Mesodermal cell (in vitro differentiated cells): ENCODE measurements at regions not wholly inside any gene's neighbourhood (a gene's known extent, or its start where the extent isn't known, plus 50 kb on each side); places are given as distances from the start of the nearest gene placed in this dataset.

Experiments used
- H3K27ac ChIP-seq: 2 replicates; pipeline ENCODE4 v1.7.0; 2013; ENCODE audit warnings: mild to moderate bottlenecking, low read depth, low read length, moderate library complexity; ENCODE audit not compliant: severe bottlenecking
- H3K36me3 ChIP-seq: 2 replicates; pipeline ENCODE4 v1.7.1; 2013; ENCODE audit warnings: mild to moderate bottlenecking, low read length, moderate library complexity; ENCODE audit not compliant: control insufficient read depth, insufficient read depth
- H3K4me1 ChIP-seq: one replicate; pipeline ENCODE4 v1.7.1; 2013; ENCODE audit warnings: mild to moderate bottlenecking, low read length; ENCODE audit not compliant: insufficient read depth, control insufficient read depth, poor library complexity, severe bottlenecking
- H3K4me3 ChIP-seq: 2 replicates; pipeline ENCODE4 v1.7.0; 2013; ENCODE audit warnings: low read length, control low read depth, mild to moderate bottlenecking; ENCODE audit not compliant: insufficient read depth, poor library complexity, severe bottlenecking; ENCODE audit errors: extremely low read depth
- H3K9me3 ChIP-seq: 2 replicates; pipeline ENCODE4 v1.7.1; 2013; ENCODE audit warnings: mild to moderate bottlenecking, low read length, moderate library complexity; ENCODE audit not compliant: control insufficient read depth
- WGBS, 2 experiments: methylation state at CpG; one replicate each; pipeline ENCODE4 v1.1.5; 2013; ENCODE audit warnings: missing lambda C conversion rate in 2 of 2; ENCODE audit not compliant: insufficient coverage in 2 of 2; 5-methylcytosine and 5-hydroxymethylcytosine counted together

- Histone ChIP-seq H3K36me3 (no peaks in the 10 kb centered on the region), H3K9me3 (no peaks in the 10 kb centered on the region), H3K27ac (no peak overlapping the region), H3K4me3 (no peak overlapping the region), H3K4me1 (peaks cover 9% of the 10 kb centered on the region)
- 82 to 100% methylated on average over 1 to 2 of the region's 2 CpGs for WGBS, 2 experiments
Measured at GRCh38 chr12:4002601-4003000, 129.4 kb upstream of the PARP11 start.

GRCh38 chr12:4001841-4002240 is 128.6 kb upstream of the PARP11 start:
- WGBS, 2 experiments, result no CpG with 5 or more reads among the region's 3 CpGs
- Histone ChIP-seq H3K27ac (no peak overlapping the region), H3K4me3 (no peak overlapping the region), H3K36me3 (no peaks in the 10 kb centered on the region), H3K9me3 (no peaks in the 10 kb centered on the region), H3K4me1 (peaks cover 9% of the 10 kb centered on the region)

GRCh38 chr12:4001031-4001430 is 127.8 kb upstream of the PARP11 start:
- Histone ChIP-seq H3K27ac (no peak overlapping the region), H3K9me3 (no peaks in the 10 kb centered on the region), H3K4me3 (no peak overlapping the region), H3K4me1 (peaks cover 9% of the 10 kb centered on the region), H3K36me3 (no peaks in the 10 kb centered on the region)

GRCh38 chr12:3999904-4000303 is 126.7 kb upstream of the PARP11 start:
- no peaks in the 10 kb centered on the region for H3K36me3 ChIP-seq
- 96 to 97% methylated on average over 7 to 8 of the region's 8 CpGs for WGBS, 2 experiments

GRCh38 chr12:3998968-3999792 is 126.0 kb upstream of the PARP11 start:
- no peaks in the 10 kb centered on the region for H3K9me3 ChIP-seq
- H3K36me3 ChIP-seq, result no peaks in the 10 kb centered on the region
- WGBS, 2 experiments, result 91 to 95% methylated on average over 4 of the region's 7 CpGs
- peaks cover 9% of the 10 kb centered on the region for H3K4me1 ChIP-seq
- no peak overlapping the region for H3K27ac ChIP-seq
- no peak overlapping the region for H3K4me3 ChIP-seq

More at GRCh38 chr12:3999904-4000303, 126.7 kb upstream of the PARP11 start:
- Histone ChIP-seq H3K4me3 (no peak overlapping the region), H3K27ac (no peak overlapping the region), H3K9me3 (no peaks in the 10 kb centered on the region), H3K4me1 (peaks cover 9% of the 10 kb centered on the region)

GRCh38 chr12:3998397-3998796 is 125.2 kb upstream of the PARP11 start:
- no peak overlapping the region for H3K27ac ChIP-seq
- H3K9me3 ChIP-seq, result no peaks in the 10 kb centered on the region
- WGBS, 2 experiments, result 89 to 100% methylated on average over 2 to 3 of the region's 5 CpGs
- no peaks in the 10 kb centered on the region for H3K36me3 ChIP-seq
- H3K4me1 ChIP-seq, result peaks cover 9% of the 10 kb centered on the region
- H3K4me3 ChIP-seq, result no peak overlapping the region

- Histone ChIP-seq H3K27ac (no peak overlapping the region), H3K36me3 (no peaks in the 10 kb centered on the region), H3K9me3 (no peaks in the 10 kb centered on the region), H3K4me3 (no peak overlapping the region), H3K4me1 (peaks cover 9% of the 10 kb centered on the region)
- WGBS, 2 experiments, result 75 to 81% methylated on average over 5 of the region's 5 CpGs
Measured at GRCh38 chr12:3996322-3996721, 123.1 kb upstream of the PARP11 start.

- Histone ChIP-seq H3K27ac (no peak overlapping the region), H3K36me3 (no peaks in the 10 kb centered on the region), H3K4me1 (peaks cover 10% of the 10 kb centered on the region), H3K9me3 (no peaks in the 10 kb centered on the region), H3K4me3 (no peak overlapping the region)
- 83 to 100% methylated on average over 2 of the region's 2 CpGs for WGBS, 2 experiments
Measured at GRCh38 chr12:3995306-3995705, 122.1 kb upstream of the PARP11 start.

- 80% methylated on average over 1 of the region's 3 CpGs; no CpG with 5 or more reads in 1 of the 2 experiments for WGBS, 2 experiments
- H3K4me1 ChIP-seq, result peaks cover 13% of the 10 kb centered on the region
- no peak overlapping the region for H3K4me3 ChIP-seq
- no peaks in the 10 kb centered on the region for H3K36me3 ChIP-seq
- H3K9me3 ChIP-seq, result no peaks in the 10 kb centered on the region
- no peak overlapping the region for H3K27ac ChIP-seq
Measured at GRCh38 chr12:3994500-3994899, 121.3 kb upstream of the PARP11 start.

GRCh38 chr12:3992945-3993344 is 119.7 kb upstream of the PARP11 start:
- H3K4me1 ChIP-seq, result peaks cover 14% of the 10 kb centered on the region
- H3K9me3 ChIP-seq, result no peaks in the 10 kb centered on the region
- no peak overlapping the region for H3K27ac ChIP-seq
- WGBS, 2 experiments, result 70 to 79% methylated on average over 2 to 4 of the region's 4 CpGs
- H3K36me3 ChIP-seq, result no peaks in the 10 kb centered on the region
- no peak overlapping the region for H3K4me3 ChIP-seq

- Histone ChIP-seq H3K4me3 (no peak overlapping the region), H3K9me3 (no peaks in the 10 kb centered on the region), H3K27ac (no peak overlapping the region), H3K4me1 (peaks cover 14% of the 10 kb centered on the region), H3K36me3 (no peaks in the 10 kb centered on the region)
- WGBS, 2 experiments, result 93 to 95% methylated on average over 5 to 10 of the region's 11 CpGs
Measured at GRCh38 chr12:3991798-3992580, 118.8 kb upstream of the PARP11 start.
